ENCODE measurements at regions not wholly inside any gene's neighbourhood (a gene's known extent, or its start where the extent isn't known, plus 50 kb on each side); places are given as distances from the start of the nearest gene placed in this dataset.

DNA sequence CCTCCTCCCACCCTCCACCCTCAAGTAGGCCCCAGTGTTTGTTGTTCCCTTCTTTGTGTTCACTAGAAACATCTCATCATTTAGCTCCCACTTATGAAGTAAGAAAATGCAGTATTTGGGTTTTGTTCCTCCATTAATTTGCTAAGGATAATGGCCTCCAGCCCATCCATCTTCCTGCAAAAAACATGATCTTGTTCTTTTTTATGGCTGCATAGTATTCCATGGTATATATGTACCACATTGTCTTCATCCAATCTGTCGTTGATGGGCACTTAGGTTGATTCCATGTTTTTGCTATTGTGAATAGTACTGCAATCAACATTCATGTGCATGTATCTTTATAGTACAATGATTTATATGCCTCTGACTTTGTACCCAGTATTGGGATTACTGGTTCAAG lies 416.8 kb upstream of the SASH1 start:
- FAIRE-seq (no peak), DNase-seq (ENCODE audit: low read depth in 1 of 2, low spot score in 2 of 2) (no peak)
- Histone ChIP-seq H3K18ac (ENCODE audit: extremely low read depth, low read length) (no peak overlapping the region), H3K79me1 (ENCODE audit: low read depth, low read length) (no peaks in the 10 kb centered on the region), H3K14ac (ENCODE audit: insufficient read length) (no peak overlapping the region), H2BK5ac (ENCODE audit: low read depth, low read length) (no peak overlapping the region), H2BK12ac (ENCODE audit: low read depth, low read length) (no peak overlapping the region), H3K56ac (replicated peaks; ENCODE audit: insufficient read length, low read depth, low read length) (no peak overlapping the region), H2AFZ (ENCODE audit: low read length) (no peak overlapping the region), H3K27me3 (replicated peaks in 1 of 4; ENCODE audit: control insufficient read depth in 3 of 4, extremely low read depth in 1 of 4, insufficient read depth in 3 of 4, low read length in 3 of 4) (no peaks in the 10 kb centered on the region), H3K4me2 (ENCODE audit: insufficient read depth in 1 of 2, low read depth in 2 of 2, low read length in 2 of 2) (no peak overlapping the region), H2AK5ac (ENCODE audit: low read depth, low read length) (no peak overlapping the region), H4K91ac (replicated peaks; ENCODE audit: insufficient read length, low read length) (no peak overlapping the region), H3K23ac (ENCODE audit: insufficient read length) (no peak overlapping the region), H2BK120ac (replicated peaks; ENCODE audit: low read depth, low read length) (no peak overlapping the region), H3K36me3 (ENCODE audit: control insufficient read depth in 2 of 4, insufficient read depth in 4 of 4, low read length in 3 of 4) (no peaks in the 10 kb centered on the region), H3K4me3 (ENCODE audit: extremely low read depth in 1 of 4, insufficient read depth in 2 of 4, low read depth in 3 of 4, low read length in 4 of 4) (no peak overlapping the region), H4K20me1 (replicated peaks in 1 of 2; ENCODE audit: control insufficient read depth in 1 of 2, insufficient read depth in 2 of 2, low read length in 2 of 2) (no peaks in the 10 kb centered on the region), H3K79me2 (ENCODE audit: control insufficient read depth in 1 of 2, insufficient read depth in 2 of 2, low read length in 2 of 2) (no peaks in the 10 kb centered on the region), H4K5ac (ENCODE audit: insufficient read length, low read depth, low read length) (no peak overlapping the region), H2BK15ac (ENCODE audit: low read length) (no peak overlapping the region), H3K23me2 (ENCODE audit: low read depth, low read length) (no peaks in the 10 kb centered on the region), H3K4me1 (replicated peaks in 1 of 4; ENCODE audit: control insufficient read depth in 3 of 4, insufficient read depth in 4 of 4, low read length in 3 of 4) (no peaks in the 10 kb centered on the region; a peak in 1 of 7 replicates), H3K9ac (replicated peaks in 1 of 4; ENCODE audit: extremely low read depth in 1 of 4, low read depth in 3 of 4, low read length in 3 of 4) (no peak overlapping the region), H2BK20ac (ENCODE audit: low read length) (no peak overlapping the region), H4K8ac (ENCODE audit: extremely low read depth, insufficient read depth, low read length) (no peak overlapping the region), H3K9me3 (ENCODE audit: insufficient read depth in 2 of 2, low read depth in 1 of 2, low read length in 1 of 2) (peaks cover 2 to 4% of the 10 kb centered on the region in 2 experiments; a peak in 2 of 4 replicates), H3K4ac (replicated peaks; ENCODE audit: insufficient read length, low read depth, low read length) (no peak overlapping the region), H3K27ac (ENCODE audit: low read depth, low read length) (no peak overlapping the region)
- ChIA-PET CTCF (ENCODE audit: partially characterized antibody) (interaction anchor here (0.6 kb wide), 1 partner anchor 23 kb away, joined by 3 read pairs; no protein-coding TSS in a partner anchor), POLR2A (ENCODE audit: partially characterized antibody) (no interaction called here)
- 93% methylated on average over 1 of the region's 1 CpG; no CpG with 5 or more reads in 1 of the 2 experiments for WGBS, 2 experiments (ENCODE audit: extremely low coverage in 1 of 2, insufficient coverage in 1 of 2, insufficient read length in 1 of 2, insufficient replicate concordance in 2 of 2, low coverage in 1 of 2, low lambda C conversion rate in 2 of 2, missing lambda C conversion rate in 1 of 2)
- no peak for TF ChIP-seq FOSL1 (IDR thresholded peaks at IDR 0.05; ENCODE audit: insufficient read depth, low read depth, low read length)
- TF ChIP-seq, protein P1, sequence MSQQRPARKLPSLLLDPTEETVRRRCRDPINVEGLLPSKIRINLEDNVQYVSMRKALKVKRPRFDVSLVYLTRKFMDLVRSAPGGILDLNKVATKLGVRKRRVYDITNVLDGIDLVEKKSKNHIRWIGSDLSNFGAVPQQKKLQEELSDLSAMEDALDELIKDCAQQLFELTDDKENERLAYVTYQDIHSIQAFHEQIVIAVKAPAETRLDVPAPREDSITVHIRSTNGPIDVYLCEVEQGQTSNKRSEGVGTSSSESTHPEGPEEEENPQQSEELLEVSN (IDR thresholded peaks at IDR 0.05): no peak
- no peak for TF ChIP-seq BACH1 (IDR thresholded peaks at IDR 0.05; ENCODE audit: low read length)
- TF ChIP-seq SP4 (IDR thresholded peaks at IDR 0.05; ENCODE audit: low read length): no peak
- TF ChIP-seq, protein P2, sequence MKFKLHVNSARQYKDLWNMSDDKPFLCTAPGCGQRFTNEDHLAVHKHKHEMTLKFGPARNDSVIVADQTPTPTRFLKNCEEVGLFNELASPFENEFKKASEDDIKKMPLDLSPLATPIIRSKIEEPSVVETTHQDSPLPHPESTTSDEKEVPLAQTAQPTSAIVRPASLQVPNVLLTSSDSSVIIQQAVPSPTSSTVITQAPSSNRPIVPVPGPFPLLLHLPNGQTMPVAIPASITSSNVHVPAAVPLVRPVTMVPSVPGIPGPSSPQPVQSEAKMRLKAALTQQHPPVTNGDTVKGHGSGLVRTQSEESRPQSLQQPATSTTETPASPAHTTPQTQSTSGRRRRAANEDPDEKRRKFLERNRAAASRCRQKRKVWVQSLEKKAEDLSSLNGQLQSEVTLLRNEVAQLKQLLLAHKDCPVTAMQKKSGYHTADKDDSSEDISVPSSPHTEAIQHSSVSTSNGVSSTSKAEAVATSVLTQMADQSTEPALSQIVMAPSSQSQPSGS (IDR thresholded peaks at IDR 0.05; ENCODE audit: low read length): no peak
- no peak for TF ChIP-seq SIN3A (conservative IDR thresholded peaks at IDR 0.05 in 1 of 2, IDR thresholded peaks at IDR 0.05 in 1 of 2; ENCODE audit: low read depth in 1 of 2, low read length in 2 of 2)
- TF ChIP-seq MAX (IDR thresholded peaks at IDR 0.05): no peak
- no peak for TF ChIP-seq RXRA (IDR thresholded peaks at IDR 0.05; ENCODE audit: insufficient read depth, low read depth, low read length)

Measured in H1 (cell line).